ENCODE measurements at regions not wholly inside any gene's neighbourhood (a gene's known extent, or its start where the extent isn't known, plus 50 kb on each side); places are given as distances from the start of the nearest gene placed in this dataset.

DNA sequence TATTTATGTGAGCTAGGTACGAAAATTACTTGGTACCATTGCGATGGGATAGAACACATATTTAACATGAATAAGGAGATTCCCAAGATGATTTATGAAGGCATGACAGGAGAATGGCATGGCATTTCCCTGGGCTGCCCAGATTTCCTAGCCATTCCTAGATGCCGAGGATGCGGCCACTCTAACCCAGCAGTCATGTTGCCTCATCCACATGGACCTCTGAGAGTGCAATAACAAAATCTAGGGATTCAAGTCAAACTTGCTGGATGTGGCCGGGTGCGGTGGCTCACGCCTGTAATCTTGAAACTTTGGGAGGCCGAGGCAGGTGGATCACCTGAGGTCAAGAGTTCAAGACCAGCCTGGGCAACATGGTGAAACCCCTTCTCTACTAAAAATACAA lies 110.8 kb upstream of the ARL4C start:
- no peak for TF ChIP-seq CTCF (IDR thresholded peaks at IDR 0.05; ENCODE audit: insufficient read depth, low read length, missing control alignments)
- no peak overlapping the region for H3K4me3 ChIP-seq (ENCODE audit: low read depth, low read length)
- no peak for DNase-seq (ENCODE audit: low read depth, low spot score)
- ChIA-PET CTCF (no interaction called here), POLR2A (no interaction called here)

GRCh38 chr2:234606896-234607295 lies 110.0 kb upstream of the ARL4C start:
- CTCF ChIA-PET: no interaction called here

DNA sequence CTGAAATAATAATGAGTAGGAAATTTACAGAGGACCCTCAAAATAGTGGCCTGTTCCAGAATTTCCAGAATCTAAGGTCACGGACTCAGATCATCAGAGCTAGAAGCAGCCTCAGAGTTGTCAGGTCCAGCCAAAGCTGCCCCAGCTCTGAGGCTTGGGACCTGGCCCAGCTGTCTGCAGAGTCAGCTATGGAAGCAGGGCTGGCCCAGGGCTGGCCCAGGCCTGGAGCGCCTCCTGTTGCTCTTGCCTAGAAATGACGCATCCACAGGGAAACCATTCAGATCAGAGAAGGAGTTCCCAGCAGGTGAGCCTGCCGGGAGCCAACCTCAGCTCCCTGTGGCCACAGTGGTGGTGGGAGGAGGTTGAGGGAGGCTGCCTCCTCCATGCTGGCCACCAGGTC lies 106.7 kb upstream of the ARL4C start:
- TF ChIP-seq CTCF (IDR thresholded peaks at IDR 0.05; ENCODE audit: insufficient read depth, low read length, missing control alignments): no peak
- ChIA-PET CTCF (interaction anchor here (0.9 to 1.8 kb wide), 2 partner anchors 9 to 28 kb away, joined by 4 to 7 read pairs; no protein-coding TSS in a partner anchor), POLR2A (interaction anchor here (0.7 kb wide), 1 partner anchor 191 kb away, joined by 3 read pairs; no protein-coding TSS in a partner anchor)
- no peak for DNase-seq (ENCODE audit: low read depth, low spot score)
- H3K4me3 ChIP-seq (ENCODE audit: low read depth, low read length): no peak overlapping the region

More at GRCh38 chr2:234606896-234607295, 110.0 kb upstream of the ARL4C start:
- TF ChIP-seq CTCF (IDR thresholded peaks at IDR 0.05; ENCODE audit: insufficient read depth, low read length, missing control alignments): no peak
- DNase-seq (ENCODE audit: low read depth, low spot score): no peak
- H3K4me3 ChIP-seq (ENCODE audit: low read depth, low read length): no peak overlapping the region
- POLR2A ChIA-PET: no interaction called here

- CTCF ChIA-PET: interaction anchor here (1.1 kb wide), 1 partner anchor 56 kb away, joined by 3 read pairs; no protein-coding TSS in a partner anchor
- no peak overlapping the region for H3K4me3 ChIP-seq (ENCODE audit: low read depth, low read length)
- POLR2A ChIA-PET: no interaction called here
- no peak for TF ChIP-seq CTCF (IDR thresholded peaks at IDR 0.05; ENCODE audit: insufficient read depth, low read length, missing control alignments)
- no peak for DNase-seq (ENCODE audit: low read depth, low spot score)
These were observed 104.3 kb upstream of the ARL4C start for GRCh38 chr2:234601213-234601612.

DNA sequence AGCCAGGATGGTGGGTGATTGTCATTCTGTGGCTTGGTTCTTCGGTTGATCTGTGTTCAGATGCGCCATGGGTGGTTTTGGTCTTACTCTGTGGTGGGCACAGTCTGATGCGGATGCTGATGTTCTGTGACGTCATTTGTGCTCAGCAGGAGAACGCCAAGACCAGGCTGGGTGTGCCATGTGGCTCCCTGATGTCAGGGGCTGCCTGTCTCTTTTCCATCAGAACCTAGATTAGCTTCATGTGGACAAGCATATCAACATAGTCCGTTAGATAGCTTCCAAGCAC lies 100.6 kb upstream of the ARL4C start:
- ChIA-PET POLR2A (no interaction called here), CTCF (no interaction called here)
- TF ChIP-seq CTCF (IDR thresholded peaks at IDR 0.05; ENCODE audit: insufficient read depth, low read length, missing control alignments): no peak
- DNase-seq (ENCODE audit: low read depth, low spot score): no peak
- H3K4me3 ChIP-seq (ENCODE audit: low read depth, low read length): no peak overlapping the region

- no peak for DNase-seq (ENCODE audit: low read depth, low spot score)
- H3K4me3 ChIP-seq (ENCODE audit: low read depth, low read length): no peak overlapping the region
- ChIA-PET CTCF (no interaction called here), POLR2A (no interaction called here)
- no peak for TF ChIP-seq CTCF (IDR thresholded peaks at IDR 0.05; ENCODE audit: insufficient read depth, low read length, missing control alignments)
These were observed 100.1 kb upstream of the ARL4C start for GRCh38 chr2:234596696-234597575.
